WERI-Rb-1 (cell line): ENCODE measurements at regions not wholly inside any gene's neighbourhood (a gene's known extent, or its start where the extent isn't known, plus 50 kb on each side); places are given as distances from the start of the nearest gene placed in this dataset.

ENCODE experiments used
- DNase-seq: peaks from one replicate; pipeline ENCODE4 v3.0.0-alpha.2; 2020
- H3K27ac ChIP-seq: fragments of 250-450 bp; sonication (Bioruptor Pico); 2 replicates; pipeline ENCODE4 v1.5.1; 2020; ENCODE audit warnings: mild to moderate bottlenecking, moderate library complexity
- H3K27me3 ChIP-seq: fragments of 250-450 bp; sonication (Bioruptor Pico); 2 replicates; pipeline ENCODE4 v1.5.1; 2021; ENCODE audit warnings: mild to moderate bottlenecking, low read depth, moderate library complexity; ENCODE audit not compliant: insufficient read depth, severe bottlenecking
- H3K36me3 ChIP-seq: fragments of 250-450 bp; sonication (Bioruptor Pico); 2 replicates; pipeline ENCODE4 v1.5.1; 2020; ENCODE audit warnings: mild to moderate bottlenecking, moderate library complexity
- H3K4me3 ChIP-seq: 2 replicates; pipeline ENCODE4 v1.5.1; 2011; ENCODE audit warnings: low read depth, mild to moderate bottlenecking, control low read depth, low read length
- H3K9me3 ChIP-seq: fragments of 250-450 bp; sonication (Bioruptor Pico); 2 replicates; pipeline ENCODE4 v1.5.1; 2021; ENCODE audit warnings: mild to moderate bottlenecking, moderate library complexity; ENCODE audit not compliant: severe bottlenecking
- TF ChIP-seq, protein P1 (sequence below): IDR thresholded peaks from 2 replicates; pipeline ENCODE4 v1.5.1; 2011; ENCODE audit warnings: low read depth, mild to moderate bottlenecking, control low read depth, inconsistent platforms, low read length

GRCh38 chr18:66193938-66194337, 410.0 kb downstream of the CDH19 start:
- no peak for DNase-seq
- H3K27me3 ChIP-seq = no peaks in the 10 kb centered on the region
- TF ChIP-seq, protein P1, sequence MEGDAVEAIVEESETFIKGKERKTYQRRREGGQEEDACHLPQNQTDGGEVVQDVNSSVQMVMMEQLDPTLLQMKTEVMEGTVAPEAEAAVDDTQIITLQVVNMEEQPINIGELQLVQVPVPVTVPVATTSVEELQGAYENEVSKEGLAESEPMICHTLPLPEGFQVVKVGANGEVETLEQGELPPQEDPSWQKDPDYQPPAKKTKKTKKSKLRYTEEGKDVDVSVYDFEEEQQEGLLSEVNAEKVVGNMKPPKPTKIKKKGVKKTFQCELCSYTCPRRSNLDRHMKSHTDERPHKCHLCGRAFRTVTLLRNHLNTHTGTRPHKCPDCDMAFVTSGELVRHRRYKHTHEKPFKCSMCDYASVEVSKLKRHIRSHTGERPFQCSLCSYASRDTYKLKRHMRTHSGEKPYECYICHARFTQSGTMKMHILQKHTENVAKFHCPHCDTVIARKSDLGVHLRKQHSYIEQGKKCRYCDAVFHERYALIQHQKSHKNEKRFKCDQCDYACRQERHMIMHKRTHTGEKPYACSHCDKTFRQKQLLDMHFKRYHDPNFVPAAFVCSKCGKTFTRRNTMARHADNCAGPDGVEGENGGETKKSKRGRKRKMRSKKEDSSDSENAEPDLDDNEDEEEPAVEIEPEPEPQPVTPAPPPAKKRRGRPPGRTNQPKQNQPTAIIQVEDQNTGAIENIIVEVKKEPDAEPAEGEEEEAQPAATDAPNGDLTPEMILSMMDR = no peak

DNA sequence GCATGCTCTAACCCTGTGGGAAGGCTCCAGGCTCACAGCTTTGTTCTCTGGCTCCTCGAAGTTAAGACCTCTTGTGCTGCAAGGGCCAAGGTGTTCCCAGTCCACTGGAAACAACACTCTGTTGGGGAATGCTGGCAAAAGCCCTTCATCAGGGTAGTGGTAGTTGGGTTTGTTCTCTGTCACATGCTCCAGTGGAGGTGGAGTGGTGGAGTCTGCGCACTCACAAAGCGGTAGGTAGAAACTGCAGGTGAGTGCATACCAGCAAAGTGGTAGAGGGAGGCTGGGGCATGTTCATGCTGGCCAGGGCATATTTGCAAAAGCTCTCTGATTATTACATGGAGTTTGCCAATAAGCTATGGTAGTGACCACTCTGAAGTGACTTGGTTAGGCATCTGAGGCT, 410.5 kb downstream of the CDH19 start:
- Histone ChIP-seq H3K4me3 (no peak overlapping the region), H3K36me3 (no peaks in the 10 kb centered on the region), H3K27ac (no peak overlapping the region), H3K9me3 (no peaks in the 10 kb centered on the region), H3K27me3 (no peaks in the 10 kb centered on the region)
- TF ChIP-seq, protein P1 = no peak
- no peak for DNase-seq

More at GRCh38 chr18:66193938-66194337, 410.0 kb downstream of the CDH19 start:
- Histone ChIP-seq H3K27ac (no peak overlapping the region), H3K36me3 (no peaks in the 10 kb centered on the region), H3K9me3 (no peaks in the 10 kb centered on the region), H3K4me3 (no peak overlapping the region)

DNA sequence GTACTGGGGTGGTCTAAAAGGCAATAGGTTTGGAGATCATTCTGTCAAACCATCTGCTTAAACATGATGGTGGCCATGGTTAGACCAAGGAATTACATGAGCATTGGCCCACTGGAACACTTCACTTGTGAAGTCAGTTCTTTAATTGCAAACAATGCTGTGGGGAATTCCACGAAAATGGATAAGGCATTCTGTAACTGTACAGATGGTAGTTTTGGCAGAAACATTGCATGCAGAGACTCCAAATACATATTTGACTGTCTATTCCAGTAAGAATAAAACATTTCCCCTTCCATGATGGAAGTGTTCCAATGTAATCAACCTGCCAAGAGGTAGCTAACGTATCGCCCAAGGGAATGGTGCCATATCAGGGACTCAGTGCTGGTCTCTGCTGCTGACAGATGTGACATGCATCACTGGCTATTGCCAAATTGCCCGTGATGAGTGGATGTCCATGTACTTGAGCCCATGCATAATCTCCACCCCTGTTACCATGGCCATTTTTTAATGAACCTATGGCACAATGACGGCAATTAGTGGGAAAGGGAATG, 417.9 kb downstream of the CDH7 start:
- H3K27me3 ChIP-seq = no peaks in the 10 kb centered on the region
- H3K36me3 ChIP-seq = no peaks in the 10 kb centered on the region
- DNase-seq = no peak
- H3K9me3 ChIP-seq = no peaks in the 10 kb centered on the region
- H3K4me3 ChIP-seq = no peak overlapping the region
- H3K27ac ChIP-seq = no peak overlapping the region
- TF ChIP-seq, protein P1 = no peak

GRCh38 chr18:66167829-66168684, 417.2 kb downstream of the CDH7 start:
- TF ChIP-seq, protein P1 = no peak
- no peaks in the 10 kb centered on the region for H3K27me3 ChIP-seq
- no peak overlapping the region for H3K4me3 ChIP-seq
- H3K9me3 ChIP-seq = no peaks in the 10 kb centered on the region
- DNase-seq = no peak
- no peak overlapping the region for H3K27ac ChIP-seq
- no peaks in the 10 kb centered on the region for H3K36me3 ChIP-seq

- H3K4me3 ChIP-seq = no peak overlapping the region
- H3K36me3 ChIP-seq = no peaks in the 10 kb centered on the region
- no peaks in the 10 kb centered on the region for H3K27me3 ChIP-seq
- no peaks in the 10 kb centered on the region for H3K9me3 ChIP-seq
- TF ChIP-seq, protein P1 = no peak
- no peak overlapping the region for H3K27ac ChIP-seq
- no peak for DNase-seq
Measured at GRCh38 chr18:66160007-66160406, 409.2 kb downstream of the CDH7 start.
